HG02642 (cell line): ENCODE measurements at regions not wholly inside any gene's neighbourhood (a gene's known extent, or its start where the extent isn't known, plus 50 kb on each side); places are given as distances from the start of the nearest gene placed in this dataset.

Experiments
- ATAC-seq: cut with Tn5 transposase; IDR thresholded peaks from one replicate; pipeline ENCODE4 v1.9.1; 2021; ENCODE audit warnings: mild to moderate bottlenecking; ENCODE audit not compliant: unreplicated experiment, poor library complexity

DNA sequence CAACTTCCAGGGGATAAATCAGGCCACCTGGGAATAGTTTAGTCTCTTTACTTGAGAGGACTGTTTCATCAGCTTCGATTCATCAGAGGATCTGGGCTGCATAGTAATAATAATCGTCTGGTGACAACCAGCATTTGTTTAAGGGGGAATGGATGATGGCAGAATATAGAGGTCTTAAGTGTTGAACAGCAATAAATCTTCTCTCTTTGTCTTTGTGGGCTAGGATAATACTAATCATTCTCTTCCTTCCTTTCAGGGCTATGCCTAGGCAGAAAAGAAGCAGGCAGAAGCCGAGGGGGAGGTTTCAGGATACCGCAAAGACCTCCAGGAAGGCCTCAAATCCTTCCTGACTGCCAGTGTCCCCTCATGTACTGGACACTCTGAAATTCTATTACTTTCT lies 150.4 kb upstream of the GAREM1 start:
- no peak for ATAC-seq

DNA sequence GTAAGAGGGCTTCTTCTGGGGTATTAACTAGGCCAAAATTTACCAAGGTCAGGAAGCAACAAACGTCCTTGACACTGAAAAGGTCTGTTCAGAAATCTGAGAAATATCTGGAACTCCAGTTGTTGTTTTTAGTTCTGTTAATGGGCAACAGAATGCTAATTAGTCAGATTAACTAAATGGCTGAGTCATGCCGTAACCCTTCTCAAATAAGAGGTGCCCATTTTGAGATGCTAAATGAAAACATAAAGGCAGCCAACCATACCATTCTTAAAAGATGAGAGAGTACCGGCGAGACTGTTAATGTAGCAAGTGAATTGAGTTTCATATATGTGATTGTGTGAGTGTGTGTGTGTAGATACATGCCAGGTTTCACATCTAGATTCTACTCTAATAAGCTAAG lies 147.9 kb upstream of the GAREM1 start:
- ATAC-seq, result no peak

DNA sequence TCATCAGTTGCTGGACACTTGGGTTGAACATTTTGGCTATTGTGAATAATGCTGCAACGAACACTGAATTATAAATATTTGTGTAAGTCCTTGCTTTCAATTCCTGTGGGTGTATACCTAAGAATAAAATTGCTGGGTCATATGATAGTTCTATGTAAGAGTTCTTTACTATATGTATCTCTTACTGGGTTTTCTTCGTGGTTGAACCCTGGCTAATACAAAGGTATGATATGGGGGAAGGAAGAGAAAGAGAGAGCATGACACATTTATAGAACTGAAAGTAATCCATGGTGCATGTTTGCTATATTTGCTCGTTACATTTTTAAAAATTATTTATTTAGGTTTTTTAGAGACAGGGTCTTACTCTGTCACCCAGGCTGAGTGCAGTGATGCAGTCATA lies 143.1 kb upstream of the GAREM1 start:
- no peak for ATAC-seq

DNA sequence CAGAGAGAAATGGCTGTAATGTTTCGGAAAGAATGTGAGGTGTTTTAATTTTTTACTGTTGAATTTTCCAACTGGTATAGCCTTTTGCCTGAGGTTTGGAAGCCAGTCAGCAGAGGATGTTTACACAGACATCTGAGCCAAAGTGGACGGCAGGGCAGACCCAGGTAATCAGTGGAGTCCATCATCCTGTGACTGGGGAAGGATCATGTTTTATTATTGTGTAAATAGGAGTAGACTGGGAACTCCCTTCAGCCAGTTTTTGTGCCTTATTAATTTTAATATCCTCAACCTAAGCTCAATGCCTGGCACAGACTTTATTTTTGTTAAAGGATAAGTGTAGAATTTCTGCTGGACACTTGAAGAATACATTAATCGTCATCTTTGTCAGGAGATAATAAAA lies 142.0 kb upstream of the GAREM1 start:
- no peak for ATAC-seq

DNA sequence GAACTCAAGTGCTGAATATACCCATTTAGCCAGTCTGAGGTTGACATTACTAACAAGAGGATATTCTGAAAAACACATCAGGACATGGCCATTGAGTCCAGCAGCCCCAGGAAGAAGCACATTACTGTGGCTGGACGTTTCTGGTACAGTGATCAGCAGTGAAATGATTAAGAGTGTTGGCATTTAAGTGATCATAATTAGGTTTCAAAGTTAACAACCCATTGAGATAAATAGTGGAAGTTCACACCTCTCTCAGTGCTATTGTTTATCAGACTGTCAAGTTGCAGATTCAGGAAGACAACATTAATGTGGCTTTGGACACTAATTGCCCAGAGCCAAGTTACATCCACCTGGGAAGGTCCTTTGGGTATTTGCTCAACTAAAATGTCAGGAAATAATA lies 139.5 kb upstream of the GAREM1 start:
- ATAC-seq, result no peak

DNA sequence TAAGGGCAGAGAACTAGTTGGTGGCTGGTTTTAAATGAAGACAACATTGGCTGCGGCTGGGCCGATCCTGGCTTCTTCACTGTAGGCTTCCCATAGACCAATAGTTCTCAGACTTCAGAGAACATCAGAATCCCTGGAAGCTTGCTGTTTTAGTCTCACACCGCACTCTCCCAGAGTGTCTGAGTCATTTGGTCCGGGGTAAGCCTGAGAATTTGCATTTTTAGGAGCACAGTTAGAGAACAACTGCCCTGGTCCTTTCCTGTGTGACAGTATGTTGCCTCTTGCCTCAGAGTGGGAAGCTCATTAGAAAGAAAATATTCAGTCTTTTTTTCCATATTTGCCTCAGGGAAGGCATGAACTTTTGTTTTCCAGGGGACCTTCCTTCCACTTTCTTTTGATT lies 137.1 kb upstream of the GAREM1 start:
- no peak for ATAC-seq

DNA sequence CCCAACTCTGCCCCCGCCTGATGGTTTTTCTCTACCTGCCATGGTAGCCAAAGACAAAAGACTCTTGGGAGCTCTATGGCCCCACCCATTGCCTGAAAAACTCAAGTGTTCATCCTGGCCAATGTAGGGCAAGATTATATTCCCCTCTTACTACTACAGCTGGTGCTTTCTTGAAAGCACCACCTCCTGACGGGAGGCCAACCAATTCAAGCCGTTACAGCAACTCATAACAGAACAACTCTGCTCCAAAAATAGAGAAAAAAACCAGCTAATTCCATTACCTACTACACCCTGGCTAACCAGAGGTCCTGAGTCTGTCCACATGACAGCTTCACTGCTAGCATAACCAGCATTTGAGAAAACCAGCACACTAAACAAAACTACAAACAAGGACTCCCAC lies 127.5 kb upstream of the GAREM1 start:
- ATAC-seq, result no peak

DNA sequence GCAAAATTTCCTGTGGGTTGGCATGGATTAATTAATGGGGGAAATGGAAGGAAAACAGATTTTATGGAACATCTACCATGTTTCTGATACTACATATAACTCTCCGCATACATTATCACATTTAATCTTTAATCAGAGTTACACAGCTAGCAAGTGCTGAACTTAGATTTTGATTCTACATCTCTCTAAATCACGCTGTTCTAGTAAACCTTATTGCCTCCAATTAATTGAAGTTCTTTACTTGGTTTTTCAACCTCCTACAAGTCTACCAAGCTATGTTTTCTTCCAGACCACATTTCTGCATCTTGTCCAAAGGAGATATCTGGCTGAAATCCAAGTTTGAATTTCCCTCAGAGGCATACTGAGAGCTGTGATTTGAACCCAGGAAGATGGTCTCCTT lies 125.8 kb upstream of the GAREM1 start:
- no peak for ATAC-seq

DNA sequence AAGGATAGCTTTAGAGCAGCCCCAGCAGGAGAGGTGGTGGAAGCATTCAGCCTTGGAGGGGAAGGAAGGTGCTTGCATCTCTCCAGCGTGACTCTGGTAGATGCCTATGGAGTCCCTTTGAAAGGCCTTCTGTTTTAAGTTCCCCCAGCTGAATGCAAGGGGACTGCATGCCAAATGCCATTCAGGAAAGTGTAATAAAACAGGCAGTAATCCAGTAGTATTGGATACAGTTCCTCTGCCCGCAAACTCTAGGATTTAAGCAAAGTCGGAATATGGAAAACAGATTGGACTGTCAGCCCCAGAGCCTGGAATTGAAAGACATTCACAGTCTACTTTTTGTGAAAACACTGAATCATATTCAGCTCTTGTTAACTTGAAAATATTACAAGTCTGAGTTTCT lies 125.2 kb upstream of the GAREM1 start:
- ATAC-seq, result no peak

DNA sequence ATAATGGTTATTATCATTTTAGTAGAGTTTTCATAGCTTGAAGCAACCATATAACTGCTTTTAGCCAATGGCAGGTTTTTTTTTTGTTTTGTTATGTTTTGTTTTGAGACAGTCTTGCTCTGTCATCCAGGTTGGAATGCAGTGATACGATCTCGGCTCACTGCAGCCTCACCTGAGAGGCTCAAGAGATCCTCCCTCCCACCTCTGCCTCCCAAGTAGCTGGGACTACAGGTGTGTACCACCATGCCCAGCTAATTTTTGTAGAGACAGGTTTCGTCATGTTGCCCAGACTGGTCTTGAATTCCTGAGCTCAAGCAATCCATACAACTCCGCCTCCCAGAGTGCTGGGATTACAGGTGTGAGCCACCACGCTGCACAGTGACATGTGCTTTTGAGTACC lies 117.5 kb upstream of the GAREM1 start:
- no peak for ATAC-seq

DNA sequence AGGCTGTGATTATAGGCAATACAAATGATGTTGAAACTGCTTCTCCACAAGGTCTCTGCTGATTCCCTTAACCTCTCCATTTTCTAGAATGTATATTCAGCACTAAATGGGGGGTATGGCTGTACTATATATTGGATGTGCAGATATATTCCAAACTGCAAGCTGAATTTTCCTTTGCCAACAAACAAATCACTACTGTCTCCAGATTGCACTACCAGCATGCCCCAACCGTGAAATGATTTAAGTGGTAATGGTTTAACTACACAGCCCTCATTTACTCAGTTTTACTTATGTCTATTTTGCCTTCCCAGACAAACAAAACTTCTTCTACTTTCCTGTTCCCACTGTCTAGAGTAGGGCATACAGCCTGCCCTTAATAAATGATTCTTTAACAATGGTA lies 112.7 kb upstream of the GAREM1 start:
- ATAC-seq, result no peak

DNA sequence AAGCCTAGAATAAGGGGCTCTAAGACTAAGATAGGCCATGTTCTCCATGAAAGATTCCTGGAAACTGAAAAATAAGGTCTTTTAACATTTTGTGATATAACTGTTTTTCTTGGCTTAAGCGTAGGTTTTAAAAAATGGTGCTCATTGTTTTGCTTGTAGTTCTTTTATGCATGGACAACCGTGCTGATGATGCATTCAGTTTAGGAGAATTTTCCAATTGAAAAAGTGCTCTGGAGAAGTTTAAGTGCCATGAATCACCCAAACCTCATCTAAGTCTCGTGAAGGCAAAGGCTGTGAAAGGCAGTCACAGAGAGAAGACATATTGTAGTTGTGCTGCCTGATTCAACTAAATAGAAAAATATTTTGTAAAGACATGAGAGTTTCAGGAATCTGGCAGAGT lies 111.8 kb upstream of the GAREM1 start:
- no peak for ATAC-seq

DNA sequence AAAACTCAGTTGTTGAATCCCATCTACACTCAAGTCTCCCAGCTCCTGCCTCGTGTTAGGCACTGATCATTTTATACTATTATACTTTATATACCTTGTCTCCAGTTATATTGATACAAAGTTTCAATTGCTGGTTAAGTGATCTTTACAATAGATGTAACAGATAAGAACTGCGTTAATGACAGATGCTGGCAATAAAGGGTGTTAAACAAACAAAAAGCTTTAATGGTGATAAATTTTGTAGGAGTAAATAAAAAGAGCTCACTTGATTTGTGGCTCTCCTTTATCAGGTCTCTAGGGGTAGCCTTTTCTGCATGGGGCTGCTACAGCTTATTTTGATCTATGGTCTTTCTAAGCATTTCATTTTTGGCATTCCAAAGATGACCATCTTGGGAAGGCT lies 106.9 kb upstream of the GAREM1 start:
- ATAC-seq, result no peak

DNA sequence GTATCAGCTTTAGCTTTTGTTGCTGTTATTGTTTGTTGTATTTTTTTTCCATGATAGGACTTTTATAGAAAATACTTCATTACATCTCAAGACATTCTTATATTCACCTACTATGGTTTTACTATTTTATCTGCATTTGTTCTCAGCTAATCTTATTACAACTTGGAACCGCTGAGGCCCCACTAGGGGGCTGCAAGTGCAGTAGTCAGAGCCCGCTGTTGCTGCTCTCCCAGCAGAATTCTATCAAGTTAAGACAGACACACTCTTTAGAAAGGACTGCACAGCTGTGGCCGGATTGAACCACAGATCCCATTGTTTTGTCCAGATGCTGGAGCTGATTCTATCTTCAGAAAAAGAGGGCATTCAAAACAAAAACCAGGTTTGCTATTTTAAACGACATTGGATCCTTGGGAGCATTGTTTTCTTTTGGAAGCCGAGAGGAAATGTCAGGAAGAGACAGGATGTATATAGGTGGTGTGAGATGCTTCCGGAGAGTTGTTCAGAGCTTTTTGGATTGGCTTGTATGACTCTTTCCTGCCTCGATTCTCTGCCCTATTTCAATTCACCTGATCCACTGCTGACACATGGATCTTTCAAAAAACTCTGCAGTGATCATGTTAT lies 105.7 kb upstream of the GAREM1 start:
- no peak for ATAC-seq

DNA sequence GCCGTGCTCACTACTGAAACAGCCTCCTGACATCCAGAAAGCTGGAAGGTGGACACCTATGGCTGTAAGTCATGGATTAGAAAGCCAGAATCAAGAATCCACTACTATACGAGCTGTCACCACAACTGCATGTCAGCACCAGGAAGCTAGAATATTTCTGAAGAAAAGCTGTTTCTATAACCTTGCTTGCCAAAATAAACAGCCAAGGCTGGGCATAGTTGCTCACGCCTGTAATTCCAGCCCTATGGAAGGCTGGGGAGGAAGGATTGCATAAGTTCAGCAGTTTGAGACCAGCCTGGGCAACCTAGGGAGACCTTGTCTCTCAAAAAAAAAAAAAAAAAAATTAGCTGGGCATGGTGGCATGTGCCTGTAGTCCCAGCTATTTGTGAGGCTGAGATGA lies 96.3 kb upstream of the GAREM1 start:
- ATAC-seq, result no peak

DNA sequence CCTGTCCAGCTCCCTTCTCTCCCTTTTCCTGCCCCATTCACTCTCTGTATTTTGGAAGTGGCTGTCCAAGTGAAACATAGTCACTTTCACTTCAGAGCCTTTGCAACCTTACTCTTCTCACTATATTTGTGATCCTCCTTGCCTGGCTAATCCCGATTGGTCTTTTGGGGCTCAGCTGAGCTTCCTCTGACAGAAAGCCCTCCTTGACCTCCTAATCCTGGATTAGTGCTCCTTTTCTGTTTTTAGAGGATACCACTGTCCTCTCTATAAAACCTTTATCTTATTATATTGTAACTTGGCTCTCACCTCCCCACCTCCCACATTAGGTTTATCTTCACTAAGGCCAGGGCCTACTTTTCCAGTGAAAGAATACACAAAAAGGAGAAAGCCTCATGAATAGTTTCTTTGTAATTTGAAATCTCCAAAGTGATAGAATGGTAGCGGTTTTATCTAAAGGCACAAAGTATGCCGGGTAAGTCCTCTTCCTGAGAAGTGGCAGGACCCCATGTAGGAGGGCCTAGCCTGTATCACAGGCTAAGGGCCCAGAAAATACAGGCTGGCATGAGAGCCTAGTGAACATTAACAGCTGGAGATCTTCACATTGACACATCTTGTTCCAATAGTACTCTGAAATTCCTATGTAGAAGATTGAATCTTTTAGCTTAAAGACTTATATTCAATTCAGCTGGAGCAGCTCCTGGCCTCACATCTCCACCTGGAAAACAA lies 83.1 kb upstream of the GAREM1 start:
- ATAC-seq, result no peak

DNA sequence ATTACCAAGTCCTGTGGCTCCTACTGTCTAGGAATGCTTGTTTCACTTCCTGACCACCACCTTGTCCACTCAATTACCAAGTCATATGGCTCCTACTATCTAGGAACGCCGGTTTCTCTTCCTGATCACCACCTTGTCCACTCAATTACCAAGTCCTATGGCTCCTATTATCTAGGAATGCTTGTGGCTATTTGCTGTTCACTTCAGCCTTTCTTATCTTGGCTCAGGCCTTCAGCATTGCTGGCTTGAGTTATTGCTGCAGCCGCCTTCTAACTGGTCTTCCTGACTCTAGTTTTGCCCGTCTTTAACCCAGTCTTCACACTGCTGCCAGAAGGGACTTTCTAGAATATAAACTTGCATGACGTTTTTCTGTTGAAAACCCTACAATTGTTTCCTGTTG lies 82.5 kb upstream of the GAREM1 start:
- ATAC-seq, result no peak

DNA sequence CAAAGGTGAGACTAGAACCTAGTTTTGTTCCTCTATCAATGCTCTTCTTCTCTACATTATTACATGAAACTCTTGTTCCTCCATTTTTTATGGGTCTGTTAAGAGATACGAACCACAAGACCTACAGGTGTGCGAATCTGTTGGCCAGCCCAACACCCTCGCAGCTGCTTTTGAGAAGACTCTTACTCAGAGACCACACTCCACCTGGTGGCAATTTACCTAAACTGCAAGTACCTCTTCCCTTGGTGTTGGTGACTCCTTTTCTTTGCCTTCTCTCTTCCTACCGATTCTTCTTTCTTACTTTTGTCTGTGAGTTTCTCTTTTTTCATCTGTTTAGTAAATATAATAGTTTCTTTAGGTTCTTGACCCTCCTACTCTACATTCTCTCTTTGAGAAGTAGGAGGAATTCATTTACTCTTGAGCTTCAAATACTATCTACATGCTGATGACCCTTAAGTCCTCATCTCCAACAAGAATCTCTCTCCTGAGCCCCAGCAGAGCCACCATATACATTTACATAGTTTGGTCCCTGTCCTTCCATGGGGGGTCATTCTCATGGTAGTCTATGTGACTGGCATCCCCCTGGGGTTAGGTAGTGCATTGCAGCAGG lies 81.8 kb upstream of the GAREM1 start:
- ATAC-seq, result peak; percentile 90

DNA sequence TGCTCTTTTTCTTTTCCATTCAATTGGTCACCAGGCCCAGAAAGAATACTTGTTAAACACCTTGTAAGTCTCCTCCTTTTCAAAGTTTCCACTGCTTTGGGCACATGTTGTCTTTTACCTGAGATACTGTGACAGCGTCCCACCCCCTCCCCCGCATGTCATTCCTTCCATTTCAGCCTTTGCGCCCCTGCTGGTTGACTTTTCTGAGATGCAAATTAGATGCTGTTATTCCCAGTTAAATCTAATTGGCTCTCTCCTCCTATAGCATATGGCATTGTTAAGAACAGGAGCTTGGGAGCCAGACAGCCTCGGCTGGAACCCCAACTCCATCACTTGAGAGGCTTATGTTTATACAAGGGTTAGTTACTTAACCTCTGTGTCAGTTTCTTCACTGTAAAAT lies 80.3 kb upstream of the GAREM1 start:
- ATAC-seq, result no peak

DNA sequence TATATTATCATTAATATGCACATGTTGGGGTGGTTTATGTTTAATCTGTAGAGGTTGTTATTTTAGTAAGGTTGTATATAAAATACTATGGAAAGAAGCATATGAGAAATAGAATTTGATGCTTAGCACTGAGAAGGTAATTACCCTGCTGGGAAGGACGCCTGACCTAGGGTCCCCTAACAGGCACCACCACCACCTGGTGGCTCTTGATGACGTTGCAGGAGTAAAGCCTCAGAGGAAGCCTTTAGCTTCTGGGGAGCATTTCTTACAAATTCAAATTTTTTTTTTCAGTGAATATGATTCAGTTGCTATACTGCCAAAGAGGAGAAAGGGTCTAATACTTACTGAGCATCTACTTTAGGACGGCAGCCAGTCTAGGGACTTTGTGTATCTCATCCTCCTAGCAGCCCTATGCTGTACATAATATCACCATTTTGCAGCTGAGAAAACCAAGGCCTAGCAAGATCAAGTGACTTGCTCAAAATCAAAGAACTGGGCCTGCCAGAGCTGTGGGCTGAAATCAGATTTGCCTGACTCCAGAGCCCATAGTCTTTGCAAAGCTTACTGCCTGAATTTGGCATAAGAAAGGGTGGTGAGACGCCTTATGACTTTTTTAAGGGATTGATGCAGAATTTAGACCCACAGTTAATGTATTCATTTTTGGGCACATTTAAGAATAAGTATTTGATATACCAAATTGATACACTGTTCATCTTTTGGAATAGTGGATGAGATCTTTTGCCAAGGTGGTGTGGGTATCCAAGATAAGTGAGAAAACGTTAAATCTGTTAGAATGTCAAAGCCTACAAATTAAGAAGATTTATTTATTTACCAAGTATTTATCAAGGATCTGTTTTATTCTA lies 78.8 kb upstream of the GAREM1 start:
- peak; percentile 75 for ATAC-seq

DNA sequence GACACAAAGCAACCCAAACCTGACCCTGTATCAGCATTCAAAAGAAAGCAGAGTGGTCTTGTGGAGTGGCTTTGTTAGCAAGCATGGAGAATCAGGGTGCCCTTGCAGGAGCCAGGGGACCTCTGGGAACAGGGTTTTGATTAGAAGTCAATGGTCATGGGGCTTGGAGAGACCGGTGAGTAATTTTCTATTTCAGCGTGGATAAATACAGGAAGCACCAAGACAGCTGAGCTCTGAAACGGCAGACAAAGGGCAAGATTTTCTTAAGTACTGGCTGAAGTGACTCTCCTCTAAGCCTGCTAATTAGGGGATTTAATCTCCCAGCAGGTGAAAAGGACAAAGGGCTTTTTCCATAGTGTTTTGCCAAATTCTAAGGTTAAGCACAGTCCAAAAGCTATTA lies 78.0 kb upstream of the GAREM1 start:
- ATAC-seq, result no peak
